ENCODE measurements at regions not wholly inside any gene's neighbourhood (a gene's known extent, or its start where the extent isn't known, plus 50 kb on each side); places are given as distances from the start of the nearest gene placed in this dataset.
"Not testable (repeated sequence)": the region's sequence is repeated elsewhere in the genome, so short reads cannot be mapped to it uniquely, and the experiment has no call there.

DNA sequence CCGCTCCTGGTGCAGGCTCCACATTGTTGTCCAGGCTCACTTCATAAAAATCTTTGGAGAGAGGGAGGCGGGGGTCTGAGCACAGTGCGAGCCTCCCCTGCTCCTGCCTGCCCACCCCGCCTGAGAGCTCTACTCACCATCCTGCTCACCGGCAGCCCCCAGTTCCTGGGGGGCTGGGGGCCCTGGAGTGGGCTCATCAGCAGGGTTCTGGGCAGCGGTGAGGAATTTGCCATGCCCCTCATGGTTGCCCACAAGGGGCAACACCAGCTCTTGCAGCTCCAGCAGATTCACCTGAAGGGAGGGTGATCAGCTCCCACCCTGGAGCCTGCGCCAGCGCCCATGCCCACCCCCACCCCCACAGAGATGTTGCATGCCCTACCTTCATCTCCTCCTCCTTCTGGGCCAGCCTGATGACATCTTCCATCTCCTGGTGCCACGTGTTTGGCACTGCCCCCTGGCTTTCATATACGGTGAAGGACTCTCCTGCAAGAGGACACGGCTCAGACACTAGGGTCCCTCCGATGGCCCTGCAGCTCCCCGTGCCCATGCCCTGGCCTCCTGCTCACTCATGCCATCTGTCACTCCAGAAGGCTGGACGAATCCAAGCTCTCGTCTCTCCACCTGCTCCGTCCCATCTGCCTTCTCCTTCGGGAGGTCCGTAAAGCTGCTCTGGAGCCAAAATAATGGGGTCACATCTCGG lies 162.1 kb downstream of the TBC1D2B start:
- H3K9me3 ChIP-seq (ENCODE audit: low read length): no peaks in the 10 kb centered on the region
- H3F3A ChIP-seq (ENCODE audit: insufficient read depth, low read length, poor library complexity, severe bottlenecking): no peaks in the 10 kb centered on the region
- no peak overlapping the region for H2AFZ ChIP-seq (ENCODE audit: low read depth, low read length)
- H3K4me3 ChIP-seq (ENCODE audit: low read length): no peak overlapping the region
- no peak overlapping the region for H3K4me2 ChIP-seq (ENCODE audit: low read length)
- H3K27ac ChIP-seq (ENCODE audit: low read length): no peak overlapping the region
- no peaks in the 10 kb centered on the region for H4K20me1 ChIP-seq (ENCODE audit: insufficient read depth)
- TF ChIP-seq RAD21 (conservative IDR thresholded peaks at IDR 0.05) (no peak), EZH2 (IDR thresholded peaks at IDR 0.05; ENCODE audit: borderline replicate concordance, insufficient read depth, low read length, poor library complexity, severe bottlenecking) (no peak), MXI1 (conservative IDR thresholded peaks at IDR 0.05; ENCODE audit: poor library complexity, severe bottlenecking) (no peak), POLR2AphosphoS5 (IDR thresholded peaks at IDR 0.05) (no peak), SMC3 (conservative IDR thresholded peaks at IDR 0.05; ENCODE audit: poor library complexity) (no peak), EP300 (conservative IDR thresholded peaks at IDR 0.05; ENCODE audit: poor library complexity, severe bottlenecking) (no peak), TAF1 (IDR thresholded peaks at IDR 0.05; ENCODE audit: low read depth) (no peak)
- TF ChIP-seq, protein P1, sequence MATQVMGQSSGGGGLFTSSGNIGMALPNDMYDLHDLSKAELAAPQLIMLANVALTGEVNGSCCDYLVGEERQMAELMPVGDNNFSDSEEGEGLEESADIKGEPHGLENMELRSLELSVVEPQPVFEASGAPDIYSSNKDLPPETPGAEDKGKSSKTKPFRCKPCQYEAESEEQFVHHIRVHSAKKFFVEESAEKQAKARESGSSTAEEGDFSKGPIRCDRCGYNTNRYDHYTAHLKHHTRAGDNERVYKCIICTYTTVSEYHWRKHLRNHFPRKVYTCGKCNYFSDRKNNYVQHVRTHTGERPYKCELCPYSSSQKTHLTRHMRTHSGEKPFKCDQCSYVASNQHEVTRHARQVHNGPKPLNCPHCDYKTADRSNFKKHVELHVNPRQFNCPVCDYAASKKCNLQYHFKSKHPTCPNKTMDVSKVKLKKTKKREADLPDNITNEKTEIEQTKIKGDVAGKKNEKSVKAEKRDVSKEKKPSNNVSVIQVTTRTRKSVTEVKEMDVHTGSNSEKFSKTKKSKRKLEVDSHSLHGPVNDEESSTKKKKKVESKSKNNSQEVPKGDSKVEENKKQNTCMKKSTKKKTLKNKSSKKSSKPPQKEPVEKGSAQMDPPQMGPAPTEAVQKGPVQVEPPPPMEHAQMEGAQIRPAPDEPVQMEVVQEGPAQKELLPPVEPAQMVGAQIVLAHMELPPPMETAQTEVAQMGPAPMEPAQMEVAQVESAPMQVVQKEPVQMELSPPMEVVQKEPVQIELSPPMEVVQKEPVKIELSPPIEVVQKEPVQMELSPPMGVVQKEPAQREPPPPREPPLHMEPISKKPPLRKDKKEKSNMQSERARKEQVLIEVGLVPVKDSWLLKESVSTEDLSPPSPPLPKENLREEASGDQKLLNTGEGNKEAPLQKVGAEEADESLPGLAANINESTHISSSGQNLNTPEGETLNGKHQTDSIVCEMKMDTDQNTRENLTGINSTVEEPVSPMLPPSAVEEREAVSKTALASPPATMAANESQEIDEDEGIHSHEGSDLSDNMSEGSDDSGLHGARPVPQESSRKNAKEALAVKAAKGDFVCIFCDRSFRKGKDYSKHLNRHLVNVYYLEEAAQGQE (IDR thresholded peaks at IDR 0.05; ENCODE audit: borderline replicate concordance): no peak
- TF ChIP-seq, protein P2, sequence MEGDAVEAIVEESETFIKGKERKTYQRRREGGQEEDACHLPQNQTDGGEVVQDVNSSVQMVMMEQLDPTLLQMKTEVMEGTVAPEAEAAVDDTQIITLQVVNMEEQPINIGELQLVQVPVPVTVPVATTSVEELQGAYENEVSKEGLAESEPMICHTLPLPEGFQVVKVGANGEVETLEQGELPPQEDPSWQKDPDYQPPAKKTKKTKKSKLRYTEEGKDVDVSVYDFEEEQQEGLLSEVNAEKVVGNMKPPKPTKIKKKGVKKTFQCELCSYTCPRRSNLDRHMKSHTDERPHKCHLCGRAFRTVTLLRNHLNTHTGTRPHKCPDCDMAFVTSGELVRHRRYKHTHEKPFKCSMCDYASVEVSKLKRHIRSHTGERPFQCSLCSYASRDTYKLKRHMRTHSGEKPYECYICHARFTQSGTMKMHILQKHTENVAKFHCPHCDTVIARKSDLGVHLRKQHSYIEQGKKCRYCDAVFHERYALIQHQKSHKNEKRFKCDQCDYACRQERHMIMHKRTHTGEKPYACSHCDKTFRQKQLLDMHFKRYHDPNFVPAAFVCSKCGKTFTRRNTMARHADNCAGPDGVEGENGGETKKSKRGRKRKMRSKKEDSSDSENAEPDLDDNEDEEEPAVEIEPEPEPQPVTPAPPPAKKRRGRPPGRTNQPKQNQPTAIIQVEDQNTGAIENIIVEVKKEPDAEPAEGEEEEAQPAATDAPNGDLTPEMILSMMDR (IDR thresholded peaks at IDR 0.05; ENCODE audit: poor library complexity, severe bottlenecking): no peak
- no peaks in the 10 kb centered on the region for H3K9me2 ChIP-seq (ENCODE audit: insufficient read depth, low read length)
- H3K36me3 ChIP-seq (ENCODE audit: insufficient read depth, low read length): no peaks in the 10 kb centered on the region
- H3K79me2 ChIP-seq (replicated peaks; ENCODE audit: insufficient read depth, low read length): no peaks in the 10 kb centered on the region
- no peak overlapping the region for H3K9ac ChIP-seq (ENCODE audit: low read length)
- no peaks in the 10 kb centered on the region for H3K27me3 ChIP-seq (ENCODE audit: insufficient read depth, low read depth, low read length)

DNA sequence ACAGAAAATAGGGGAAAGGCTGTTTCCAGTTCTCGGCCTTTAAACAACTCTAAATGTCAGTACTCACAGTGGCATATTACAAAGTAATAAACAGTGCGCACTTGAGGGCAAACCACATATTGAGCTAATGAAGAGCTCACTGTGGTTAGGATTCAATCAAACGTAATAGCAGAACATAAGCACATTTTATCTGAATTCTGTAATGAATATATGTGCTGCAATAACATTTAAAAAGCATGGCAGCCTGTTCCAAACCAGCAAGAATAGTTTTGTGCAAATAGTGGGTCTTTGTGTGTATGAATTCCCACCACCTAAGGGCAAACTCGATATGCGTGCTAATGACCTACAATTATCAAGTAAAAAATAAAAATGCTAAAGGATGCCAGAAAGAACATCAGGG lies 163.0 kb downstream of the TBC1D2B start:
- not testable (repeated sequence) for H2AFZ ChIP-seq (ENCODE audit: low read depth, low read length); H3K79me2 ChIP-seq (replicated peaks; ENCODE audit: insufficient read depth, low read length); H3K36me3 ChIP-seq (ENCODE audit: insufficient read depth, low read length); H3K27me3 ChIP-seq (ENCODE audit: insufficient read depth, low read depth, low read length); H3K9me2 ChIP-seq (ENCODE audit: insufficient read depth, low read length); H3K9ac ChIP-seq (ENCODE audit: low read length); H3K4me3 ChIP-seq (ENCODE audit: low read length); H3K9me3 ChIP-seq (ENCODE audit: low read length); H4K20me1 ChIP-seq (ENCODE audit: insufficient read depth); H3K27ac ChIP-seq (ENCODE audit: low read length); H3K4me2 ChIP-seq (ENCODE audit: low read length); H3F3A ChIP-seq (ENCODE audit: insufficient read depth, low read length, poor library complexity, severe bottlenecking)

All from neural cell (in vitro differentiated cells).